HepG2 (cell line): ENCODE measurements at regions not wholly inside any gene's neighbourhood (a gene's known extent, or its start where the extent isn't known, plus 50 kb on each side); places are given as distances from the start of the nearest gene placed in this dataset.

Experiments
- ATAC-seq: fragments of 200-7000 bp; cut with Tn5 transposase; 3 replicates; pipeline ENCODE4 v1.9.1; 2020; ENCODE audit warnings: mild to moderate bottlenecking, moderate library complexity
- BruUV-seq: library from RNA; stranded (reverse); fragments of 400-500 nt; replicated peaks from 2 replicates; lab custom pipeline; 2021; lab: Mats Ljungman, UMichigan
- CTCF ChIA-PET: fragments of 300-600 bp; formaldehyde crosslinking; extraction: SDS; loops from one replicate; lab custom pipeline; 2021; ENCODE audit warnings: low total read pairs, inconsistent platforms, low intra/inter-chr PET ratio; lab: Yijun Ruan, JAX
- POLR2A ChIA-PET: fragments of 350-600 bp; sonication (Branson Sonifier 250); formaldehyde crosslinking; loops from one replicate; lab custom pipeline; 2020; ENCODE audit warnings: antibody characterized with exemption, inconsistent platforms; lab: Yijun Ruan, JAX
- DNase-seq: peaks from one replicate; pipeline ENCODE4 v3.0.0-alpha.2; 2015; ENCODE audit warnings: low spot score
- FAIRE-seq: peaks from 3 replicates; lab custom pipeline; 2011; peaks lifted over from hg19 to GRCh38; lab: Jason Lieb, UNC
- H2AFZ ChIP-seq: one replicate; pipeline ENCODE4 v1.6.1; 2011; ENCODE audit warnings: low read length, inconsistent platforms
- H3K27ac ChIP-seq: fragments of 300-600 bp; 3 replicates; pipeline ENCODE4 v1.8.0; 2011; ENCODE audit warnings: mixed run types, mild to moderate bottlenecking, mixed read lengths, low read length, inconsistent platforms; ENCODE audit not compliant: insufficient read depth; ENCODE audit errors: extremely low read length
- H3K27me3 ChIP-seq, 2 experiments: fragments of 200-600 bp in 1 of 2; 2 replicates in 1 of 2; 3 replicates in 1 of 2; pipeline versions ENCODE4 v1.6.0 to v1.8.0; 2011; ENCODE audit warnings: low read length in 2 of 2, mild to moderate bottlenecking in 2 of 2, moderate library complexity in 2 of 2, inconsistent platforms in 1 of 2; ENCODE audit not compliant: insufficient read depth in 2 of 2, control insufficient read depth in 1 of 2
- H3K36me3 ChIP-seq, 2 experiments: fragments of 200-600 bp in 1 of 2; replicated peaks in 1 of 2; 2 replicates in 1 of 2; 3 replicates in 1 of 2; pipeline versions ENCODE4 v1.5.1 to v1.8.0; 2011; ENCODE audit warnings: low read length in 2 of 2, inconsistent platforms in 1 of 2; ENCODE audit not compliant: insufficient read depth in 2 of 2, control insufficient read depth in 1 of 2
- H3K4me1 ChIP-seq: 2 replicates; pipeline ENCODE4 v1.5.1; 2012; ENCODE audit warnings: low read length, inconsistent platforms; ENCODE audit not compliant: insufficient read depth
- H3K4me2 ChIP-seq: 2 replicates; pipeline ENCODE4 v1.6.0; 2011; ENCODE audit warnings: low read depth, low read length, inconsistent platforms
- H3K4me3 ChIP-seq, 3 experiments: fragments of 200-600 bp in 1 of 3; sonication (generic), shearing (Covaris generic) in 1 of 3; replicated peaks in 1 of 3; 2 replicates each; pipeline ENCODE4 v1.5.1; 2011 to 2016; ENCODE audit warnings: low read length in 3 of 3, inconsistent platforms in 2 of 3, low read depth in 2 of 3, mild to moderate bottlenecking in 2 of 3, control low read depth in 1 of 3, mixed read lengths in 1 of 3; ENCODE audit not compliant: insufficient read depth in 1 of 3
- H3K79me2 ChIP-seq: one replicate; pipeline ENCODE4 v1.6.1; 2011; ENCODE audit warnings: low read length, inconsistent platforms; ENCODE audit not compliant: insufficient read depth
- H3K9ac ChIP-seq: 2 replicates; pipeline ENCODE4 v1.6.0; 2011; ENCODE audit warnings: mild to moderate bottlenecking, low read depth, low read length, inconsistent platforms; ENCODE audit not compliant: insufficient read depth
- H3K9me3 ChIP-seq: 2 replicates; pipeline ENCODE4 v1.5.1; 2012; ENCODE audit warnings: mild to moderate bottlenecking, low read length
- H4K20me1 ChIP-seq: 2 replicates; pipeline ENCODE4 v1.6.0; 2011; ENCODE audit warnings: inconsistent platforms, mild to moderate bottlenecking, low read length, moderate library complexity; ENCODE audit not compliant: insufficient read depth
- ARNT2 ChIP-seq: sonication (generic); formaldehyde crosslinking; IDR thresholded peaks from 2 replicates; pipeline ENCODE4 v1.8.0; 2022; ENCODE audit warnings: mild to moderate bottlenecking, low read depth, missing genetic modification reagents, moderate library complexity
- ATF2 ChIP-seq: sonication (generic); formaldehyde crosslinking; IDR thresholded peaks from 2 replicates; pipeline ENCODE4 v1.4.0; 2020; ENCODE audit warnings: missing genetic modification reagents
- ETV5 ChIP-seq: IDR thresholded peaks from 2 replicates; pipeline ENCODE4 v1.6.1; 2018; ENCODE audit warnings: missing biosample characterization, missing genetic modification reagents, inconsistent platforms, borderline replicate concordance
- FOXO4 ChIP-seq: sonication (generic); formaldehyde crosslinking; conservative IDR thresholded peaks from 2 replicates; pipeline ENCODE4 v1.8.1; 2023; ENCODE audit warnings: missing genetic modification reagents
- GPN1 ChIP-seq: sonication (generic); formaldehyde crosslinking; IDR thresholded peaks from 2 replicates; pipeline ENCODE4 v1.5.1; 2020; ENCODE audit warnings: missing genetic modification reagents, borderline replicate concordance
- GRHL1 ChIP-seq: sonication (generic); formaldehyde crosslinking; conservative IDR thresholded peaks from 2 replicates; pipeline ENCODE4 v1.8.0; 2022; ENCODE audit warnings: missing genetic modification reagents
- HOMEZ ChIP-seq: IDR thresholded peaks from 2 replicates; pipeline ENCODE4 v1.6.1; 2016; ENCODE audit warnings: low read depth
- JDP2 ChIP-seq: sonication (generic); formaldehyde crosslinking; IDR thresholded peaks from 2 replicates; pipeline ENCODE4 v1.8.1; 2022; ENCODE audit warnings: missing genetic modification reagents, borderline replicate concordance
- KLF9 ChIP-seq: IDR thresholded peaks from 2 replicates; pipeline ENCODE4 v1.6.1; 2016; ENCODE audit warnings: low read depth
- MED13 ChIP-seq: sonication (generic); formaldehyde crosslinking; IDR thresholded peaks from 2 replicates; pipeline ENCODE4 v1.5.0; 2020; ENCODE audit warnings: missing genetic modification reagents
- NFKB2 ChIP-seq: sonication (generic); formaldehyde crosslinking; IDR thresholded peaks from 2 replicates; pipeline ENCODE4 v1.4.0; 2020; ENCODE audit warnings: missing genetic modification reagents, borderline replicate concordance
- PPARG ChIP-seq: conservative IDR thresholded peaks from 2 replicates; pipeline ENCODE4 v1.6.1; 2016; ENCODE audit warnings: missing biosample characterization, missing genetic modification reagents
- RFX3 ChIP-seq: IDR thresholded peaks from 2 replicates; pipeline ENCODE4 v1.6.1; 2016; ENCODE audit warnings: missing biosample characterization, missing genetic modification reagents
- SALL1 ChIP-seq: sonication (generic); formaldehyde crosslinking; IDR thresholded peaks from 2 replicates; pipeline ENCODE4 v1.8.0; 2022; ENCODE audit warnings: mild to moderate bottlenecking, missing genetic modification reagents
- SRSF1 ChIP-seq: fragments of 200-400 bp; formaldehyde crosslinking; optimal IDR thresholded peaks from 2 replicates; pipeline ENCODE3; 2017; ENCODE audit warnings: mild to moderate bottlenecking, low read depth, low read length, moderate library complexity
- TARDBP ChIP-seq: sonication (generic); formaldehyde crosslinking; IDR thresholded peaks from 2 replicates; pipeline ENCODE4 v1.8.0; 2022; ENCODE audit warnings: mild to moderate bottlenecking, missing genetic modification reagents
- ZKSCAN8 ChIP-seq: IDR thresholded peaks from 2 replicates; pipeline ENCODE4 v1.6.1; 2016; ENCODE audit warnings: borderline replicate concordance, missing genetic modification reagents, missing compliant biosample characterization
- ZNF207 ChIP-seq: fragments of 450-650 bp; IDR thresholded peaks from 2 replicates; pipeline ENCODE4 v1.6.1; 2016; ENCODE audit warnings: antibody characterized with exemption, borderline replicate concordance
- ZNF33B ChIP-seq: sonication (generic); formaldehyde crosslinking; IDR thresholded peaks from 2 replicates; pipeline ENCODE4 v1.5.1; 2020; ENCODE audit warnings: mild to moderate bottlenecking, missing genetic modification reagents
- ZNF790 ChIP-seq: sonication (generic); formaldehyde crosslinking; IDR thresholded peaks from 2 replicates; pipeline ENCODE4 v1.8.0; 2022; ENCODE audit warnings: missing genetic modification reagents, mild to moderate bottlenecking, borderline replicate concordance
- WGBS: methylation state at CpG from one replicate; pipeline ENCODE4 v1.1.6; 2017; ENCODE audit warnings: low lambda C conversion rate; 5-methylcytosine and 5-hydroxymethylcytosine counted together
- in situ Hi-C: cut with HindIII; loops from 2 replicates; pipeline ENCODE4 v1.10.0; 2017; ENCODE audit warnings: low pct_unique_long_range_greater_than_20kb; ENCODE audit not compliant: extremely low pct_ligation_motif_present
- intact Hi-C: fragments of 100-400 bp; cut with micrococcal nuclease; formaldehyde crosslinking; loops from one replicate; pipeline ENCODE4 v1.10.0; 2022; ENCODE audit not compliant: unreplicated experiment

DNA sequence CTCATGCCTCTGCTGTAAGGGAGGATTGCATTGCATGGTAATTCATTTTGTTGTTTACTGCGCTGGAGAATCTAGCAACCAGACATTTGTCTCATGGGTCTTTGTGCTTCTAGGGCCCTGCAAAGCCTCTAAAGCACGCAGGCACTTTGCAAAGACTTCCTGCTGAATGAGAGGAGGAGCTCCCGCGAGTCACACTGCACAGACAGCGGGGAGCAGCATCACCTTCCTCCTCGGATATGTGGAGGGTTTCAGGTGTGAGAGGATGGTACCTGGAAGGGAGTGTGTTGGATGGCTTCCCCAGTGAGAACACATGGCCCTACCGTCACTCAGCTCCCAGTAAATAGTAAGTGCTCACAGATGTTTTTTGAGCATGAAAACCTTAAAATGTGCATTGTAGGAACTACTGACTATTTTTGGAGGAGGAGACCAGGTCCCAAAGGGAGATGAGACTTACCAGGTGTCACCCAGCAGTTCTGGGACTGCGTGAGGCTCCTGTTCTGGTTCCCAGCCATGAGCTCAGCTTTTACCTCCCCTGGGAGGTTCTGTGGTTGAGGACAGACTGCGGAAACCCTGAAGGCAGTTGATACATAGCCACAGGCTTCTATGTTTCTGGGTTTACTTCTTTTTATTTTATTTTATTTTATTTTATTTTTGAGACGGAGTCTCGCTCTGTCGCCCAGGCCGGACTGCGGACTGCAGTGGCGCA is 278.0 kb downstream of the FGF9 start:
- no peak for FAIRE-seq
- no TSS peak for BruUV-seq
- WGBS: 41% methylated on average over 7 of the region's 15 CpGs
- no peaks in the 10 kb centered on the region for H3K36me3 ChIP-seq
- no peak for DNase-seq
- H3K4me1 ChIP-seq: no peaks in the 10 kb centered on the region
- H3K27ac ChIP-seq: no peak overlapping the region
- H3K4me3 ChIP-seq: no peak overlapping the region
- ChIA-PET CTCF (no interaction called here), POLR2A (no interaction called here)
- TF ChIP-seq ETV5 (CRISPR knock-in tag): no peak
- no peak for TF ChIP-seq HOMEZ
- TF ChIP-seq JDP2: no peak
- no peak for TF ChIP-seq FOXO4
- no peak for TF ChIP-seq ATF2 (CRISPR knock-in tag)
- no peak for TF ChIP-seq ZNF790 (CRISPR knock-in tag)
- no peak for TF ChIP-seq ARNT2
- no peak for TF ChIP-seq NFKB2
- no peak for TF ChIP-seq RFX3 (CRISPR knock-in tag)
- TF ChIP-seq MED13: no peak
- TF ChIP-seq KLF9 (CRISPR knock-in tag): no peak
- no peak for TF ChIP-seq SRSF1
- no peak for TF ChIP-seq ZNF207
- TF ChIP-seq PPARG: no peak
- TF ChIP-seq ZKSCAN8 (CRISPR knock-in tag): no peak
- no peak for TF ChIP-seq ZNF33B (CRISPR knock-in tag)
- TF ChIP-seq GRHL1 (CRISPR knock-in tag): no peak
- TF ChIP-seq GPN1 (CRISPR knock-in tag): no peak
- no peak for TF ChIP-seq SALL1 (CRISPR knock-in tag)
- no peak for TF ChIP-seq TARDBP
- intact Hi-C loops: no loop called here
- H2AFZ ChIP-seq: no peak overlapping the region
- no peak for ATAC-seq
- H3K9ac ChIP-seq: no peak overlapping the region
- no peaks in the 10 kb centered on the region for H4K20me1 ChIP-seq
- no peaks in the 10 kb centered on the region; a peak in 1 of 5 replicates for H3K27me3 ChIP-seq
- H3K79me2 ChIP-seq: no peaks in the 10 kb centered on the region
- H3K4me2 ChIP-seq: no peak overlapping the region
- in situ Hi-C loops: no loop called here
- peaks cover 25% of the 10 kb centered on the region for H3K9me3 ChIP-seq
